Adipocyte (in vitro differentiated cells): ENCODE measurements at regions not wholly inside any gene's neighbourhood (a gene's known extent, or its start where the extent isn't known, plus 50 kb on each side); places are given as distances from the start of the nearest gene placed in this dataset.
A peak's percentile ranks its signal among the peaks of the same experiment; 100 is the strongest.

Source experiments
- DNase-seq: peaks from one replicate; pipeline ENCODE4 v3.0.0-alpha.2; 2015; ENCODE audit warnings: low read depth
- H3K27me3 ChIP-seq: replicated peaks from 2 replicates; pipeline ENCODE4 v1.7.0; 2013; ENCODE audit warnings: mild to moderate bottlenecking, low read length, moderate library complexity; ENCODE audit not compliant: control insufficient read depth, insufficient read depth
- H3K36me3 ChIP-seq: 2 replicates; pipeline ENCODE4 v1.7.0; 2013; ENCODE audit warnings: low read length, mild to moderate bottlenecking, moderate library complexity; ENCODE audit not compliant: control insufficient read depth, insufficient read depth, severe bottlenecking
- H3K4me1 ChIP-seq: 2 replicates; pipeline ENCODE4 v1.7.0; 2013; ENCODE audit warnings: mild to moderate bottlenecking, low read length, moderate library complexity; ENCODE audit not compliant: control insufficient read depth, insufficient read depth
- H3K4me3 ChIP-seq: 2 replicates; pipeline ENCODE4 v1.7.0; 2013; ENCODE audit warnings: mild to moderate bottlenecking, low read length, moderate library complexity
- H3K9ac ChIP-seq: 2 replicates; pipeline ENCODE4 v1.7.0; 2013; ENCODE audit warnings: mild to moderate bottlenecking, low read length, moderate library complexity
- H3K9me3 ChIP-seq: 2 replicates; pipeline ENCODE4 v1.7.0; 2013; ENCODE audit warnings: mild to moderate bottlenecking, low read length, moderate library complexity; ENCODE audit not compliant: control insufficient read depth

GRCh38 chr10:128874331-128874730 is 592.7 kb upstream of the MGMT start:
- H3K9me3 ChIP-seq = no peaks in the 10 kb centered on the region
- peaks cover 2% of the 10 kb centered on the region for H3K27me3 ChIP-seq
- no peak for DNase-seq
- H3K9ac ChIP-seq = no peak overlapping the region
- H3K36me3 ChIP-seq = no peaks in the 10 kb centered on the region
- H3K4me3 ChIP-seq = no peak overlapping the region
- peaks cover 37% of the 10 kb centered on the region for H3K4me1 ChIP-seq

DNA sequence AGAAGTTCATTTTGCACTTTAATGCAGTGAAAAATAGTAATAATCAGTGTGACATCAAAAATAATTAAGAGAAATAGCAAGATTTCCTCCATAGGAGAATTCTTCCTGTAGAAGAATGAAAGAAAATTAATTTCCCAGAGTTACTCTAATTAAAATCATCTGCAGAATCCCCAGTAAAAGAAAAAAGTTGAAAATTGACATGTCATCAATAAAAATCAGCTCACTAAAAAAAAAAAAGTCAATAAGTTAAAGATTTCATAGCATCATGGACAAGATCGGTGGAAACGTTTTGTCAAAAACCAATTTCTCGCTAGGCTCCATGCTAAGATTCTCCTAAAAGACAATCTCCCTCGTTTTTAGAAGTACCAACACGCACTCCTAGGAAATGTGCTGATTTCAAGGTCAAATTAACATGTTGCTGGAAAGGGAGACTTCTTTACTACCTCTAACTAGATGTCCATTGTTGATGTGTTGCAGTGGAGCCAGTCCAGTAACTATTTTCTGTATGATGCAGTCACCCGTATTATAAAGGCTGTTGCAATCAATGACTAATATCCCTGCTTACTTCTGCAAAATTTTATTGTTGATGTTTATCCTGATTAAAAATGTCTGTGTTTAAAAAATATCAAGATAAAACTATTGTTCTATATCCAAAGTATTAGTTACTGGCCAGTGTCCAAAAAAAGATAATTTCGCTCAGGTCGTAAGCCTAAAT is 591.9 kb upstream of the MGMT start:
- H3K36me3 ChIP-seq = no peaks in the 10 kb centered on the region
- DNase-seq = no peak

GRCh38 chr10:128875956-128876736 is 590.9 kb upstream of the MGMT start:
- Histone ChIP-seq H3K27me3 (peaks cover 8% of the 10 kb centered on the region), H3K4me3 (peak overlapping the region; percentile 67), H3K9me3 (no peaks in the 10 kb centered on the region), H3K36me3 (no peaks in the 10 kb centered on the region), H3K9ac (peak overlapping the region; percentile 67), H3K4me1 (peaks cover 33% of the 10 kb centered on the region)
- peak; percentile 8 for DNase-seq

More for the DNA sequence above, 591.9 kb upstream of the MGMT start:
- peaks cover 6% of the 10 kb centered on the region for H3K27me3 ChIP-seq
- peaks cover 33% of the 10 kb centered on the region for H3K4me1 ChIP-seq
- no peaks in the 10 kb centered on the region for H3K9me3 ChIP-seq
- peak overlapping the region; percentile 67 for H3K4me3 ChIP-seq
- H3K9ac ChIP-seq = peak overlapping the region; percentile 67

DNA sequence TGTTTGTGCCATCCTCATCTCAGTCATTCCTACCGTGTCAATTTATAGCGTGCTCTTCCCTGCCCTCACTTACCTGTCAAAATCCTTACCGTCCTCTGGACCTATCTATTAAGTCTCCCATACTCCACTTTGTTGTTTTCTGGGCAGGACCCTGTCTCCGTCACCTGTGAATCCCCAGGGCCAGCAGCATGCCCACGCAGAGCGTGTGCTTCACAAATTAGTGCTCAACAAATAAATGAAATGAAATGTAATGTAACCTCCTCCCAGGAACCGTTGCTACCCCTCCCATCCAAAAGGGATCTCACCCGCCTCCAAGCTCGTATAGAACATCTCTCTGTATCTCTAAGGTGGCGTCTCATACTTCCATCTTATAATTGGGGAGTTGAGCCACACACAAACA is 589.9 kb upstream of the MGMT start:
- peaks cover 33% of the 10 kb centered on the region for H3K4me1 ChIP-seq
- H3K9ac ChIP-seq = no peak overlapping the region
- no peaks in the 10 kb centered on the region for H3K9me3 ChIP-seq
- no peaks in the 10 kb centered on the region for H3K36me3 ChIP-seq
- H3K27me3 ChIP-seq = peaks cover 9% of the 10 kb centered on the region
- DNase-seq = no peak
- no peak overlapping the region for H3K4me3 ChIP-seq

DNA sequence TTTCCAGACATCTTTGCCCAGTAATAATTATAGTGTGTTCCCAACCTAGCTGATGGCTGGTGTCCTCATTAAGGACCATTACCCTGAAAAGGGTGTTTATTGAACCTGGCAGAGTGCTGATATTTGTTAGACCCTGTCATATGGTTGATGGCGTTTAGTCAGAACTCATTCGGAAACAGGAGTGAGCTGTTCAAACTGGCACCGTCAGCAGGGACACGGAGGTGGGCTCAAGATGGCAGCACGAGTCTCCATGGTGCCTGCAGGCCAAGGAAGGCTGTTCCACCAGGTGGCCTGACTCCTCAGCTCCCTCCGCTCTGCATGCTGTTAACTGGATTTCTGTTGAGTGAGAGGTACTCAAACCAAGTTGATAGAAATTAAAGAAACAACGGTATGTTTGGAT is 589.1 kb upstream of the MGMT start:
- no peak for DNase-seq
- Histone ChIP-seq H3K27me3 (peaks cover 11% of the 10 kb centered on the region), H3K4me3 (no peak overlapping the region), H3K4me1 (peaks cover 31% of the 10 kb centered on the region), H3K9me3 (no peaks in the 10 kb centered on the region), H3K36me3 (no peaks in the 10 kb centered on the region), H3K9ac (no peak overlapping the region)

- DNase-seq = no peak
- no peaks in the 10 kb centered on the region for H3K9me3 ChIP-seq
- peaks cover 20% of the 10 kb centered on the region for H3K27me3 ChIP-seq
- H3K9ac ChIP-seq = no peak overlapping the region
- H3K4me1 ChIP-seq = peaks cover 21% of the 10 kb centered on the region
- no peak overlapping the region for H3K4me3 ChIP-seq
- no peaks in the 10 kb centered on the region for H3K36me3 ChIP-seq
These were observed 588.0 kb upstream of the MGMT start for GRCh38 chr10:128879030-128879429.

- DNase-seq = no peak
- Histone ChIP-seq H3K9me3 (no peaks in the 10 kb centered on the region), H3K4me3 (no peak overlapping the region), H3K27me3 (peaks cover 20% of the 10 kb centered on the region), H3K9ac (no peak overlapping the region), H3K4me1 (peaks cover 21% of the 10 kb centered on the region), H3K36me3 (no peaks in the 10 kb centered on the region)
These were observed 587.5 kb upstream of the MGMT start for GRCh38 chr10:128879441-128880140.

- H3K4me3 ChIP-seq = no peak overlapping the region
- H3K36me3 ChIP-seq = no peaks in the 10 kb centered on the region
- H3K9ac ChIP-seq = no peak overlapping the region
- peaks cover 20% of the 10 kb centered on the region for H3K27me3 ChIP-seq
- peaks cover 16% of the 10 kb centered on the region for H3K4me1 ChIP-seq
- no peaks in the 10 kb centered on the region for H3K9me3 ChIP-seq
- no peak for DNase-seq
These were observed 586.8 kb upstream of the MGMT start for GRCh38 chr10:128880159-128880725.

- DNase-seq = no peak
- no peaks in the 10 kb centered on the region for H3K9me3 ChIP-seq
These were observed 586.0 kb upstream of the MGMT start for GRCh38 chr10:128881086-128881485.

GRCh38 chr10:128883231-128884032 is 583.6 kb upstream of the MGMT start:
- DNase-seq = no peak
- no peak overlapping the region for H3K9ac ChIP-seq
- H3K9me3 ChIP-seq = peaks cover 7% of the 10 kb centered on the region
- H3K36me3 ChIP-seq = no peaks in the 10 kb centered on the region
- peaks cover 20% of the 10 kb centered on the region for H3K27me3 ChIP-seq
- no peaks in the 10 kb centered on the region for H3K4me1 ChIP-seq
- no peak overlapping the region for H3K4me3 ChIP-seq

More at GRCh38 chr10:128881086-128881485, 586.0 kb upstream of the MGMT start:
- peaks cover 7% of the 10 kb centered on the region for H3K4me1 ChIP-seq
- H3K9ac ChIP-seq = no peak overlapping the region
- H3K4me3 ChIP-seq = no peak overlapping the region
- no peaks in the 10 kb centered on the region for H3K36me3 ChIP-seq
- peaks cover 20% of the 10 kb centered on the region for H3K27me3 ChIP-seq
